NCI-H1436 (cell line): ENCODE measurements at regions not wholly inside any gene's neighbourhood (a gene's known extent, or its start where the extent isn't known, plus 50 kb on each side); places are given as distances from the start of the nearest gene placed in this dataset.
"Not testable (repeated sequence)": the region's sequence is repeated elsewhere in the genome, so short reads cannot be mapped to it uniquely, and the experiment has no call there.

Source experiments
- DNase-seq: peaks from one replicate; lab custom pipeline; 2025; lab: John Stamatoyannopoulos, UW

DNA sequence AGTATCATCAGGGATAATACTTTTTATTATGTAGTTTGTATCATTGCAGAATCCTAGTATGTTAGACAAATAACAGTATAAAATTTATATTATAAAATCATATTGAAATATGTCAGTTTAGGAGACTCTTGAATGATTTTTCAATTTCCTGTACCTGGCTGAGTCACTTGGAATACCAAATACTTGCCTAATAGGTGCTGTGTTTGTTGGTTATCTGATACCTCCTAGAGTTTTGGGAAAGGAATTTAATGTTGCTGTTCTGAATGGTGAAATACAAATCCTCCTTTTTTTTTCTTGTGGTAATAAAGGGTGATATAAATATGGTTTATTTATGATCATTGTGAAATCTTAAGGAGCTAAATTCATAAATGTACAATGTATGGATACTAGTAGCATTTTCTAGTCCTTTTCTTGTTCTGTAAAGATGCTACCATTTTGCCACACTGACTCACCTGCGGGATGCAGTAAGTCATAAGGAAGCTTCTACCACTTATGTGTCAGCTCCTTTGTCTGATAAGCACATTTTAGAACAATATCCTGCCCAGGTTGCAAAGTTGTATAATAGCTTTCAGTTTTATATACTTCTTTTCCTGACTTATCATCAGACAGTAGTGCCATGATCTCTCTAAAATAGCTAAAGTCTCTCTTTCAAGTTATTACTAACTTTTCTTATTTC is 465.5 kb downstream of the XIRP2 start:
- DNase-seq: no peak

GRCh38 chr2:167345559-167345958 is 457.3 kb downstream of the XIRP2 start:
- peak; percentile 34 for DNase-seq

DNA sequence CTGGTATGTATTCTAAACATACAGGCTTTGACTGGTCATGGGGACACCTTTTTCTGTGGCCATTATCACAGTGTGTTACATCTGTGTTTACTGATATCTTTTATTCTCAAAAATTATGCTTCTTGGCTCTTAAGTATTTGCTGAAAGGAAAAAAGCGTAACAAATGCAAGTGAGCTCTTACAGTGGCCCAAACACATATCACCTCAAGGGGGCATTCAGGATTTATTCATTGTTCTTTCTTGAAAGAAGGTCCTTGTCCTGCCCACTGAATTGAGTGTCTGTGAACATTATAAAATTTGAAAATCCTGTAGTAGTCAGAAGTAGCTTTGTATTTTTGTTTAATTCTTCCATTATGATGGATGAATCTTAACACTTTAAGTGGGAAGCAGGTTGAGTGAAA is 454.5 kb downstream of the XIRP2 start:
- no peak for DNase-seq

DNA sequence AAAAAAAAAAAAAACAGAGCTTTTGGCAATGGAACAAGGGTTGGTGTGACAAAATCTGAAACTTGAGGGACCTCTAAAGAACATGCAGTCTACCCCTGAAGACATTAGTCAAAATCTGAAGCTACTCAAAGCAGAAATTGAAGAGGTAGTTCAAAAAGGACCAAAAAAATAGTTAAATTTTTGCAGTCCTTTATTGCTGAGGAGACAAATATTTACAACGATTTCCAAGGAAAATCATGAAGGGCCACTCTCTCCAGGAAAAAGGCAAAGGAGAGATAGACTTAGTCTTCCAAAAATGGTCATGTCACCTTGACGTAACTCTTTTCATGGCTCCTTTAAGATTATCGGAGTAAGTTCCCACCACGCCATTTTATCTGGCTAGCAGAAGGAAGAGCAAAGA is 452.0 kb downstream of the XIRP2 start:
- no peak for DNase-seq

DNA sequence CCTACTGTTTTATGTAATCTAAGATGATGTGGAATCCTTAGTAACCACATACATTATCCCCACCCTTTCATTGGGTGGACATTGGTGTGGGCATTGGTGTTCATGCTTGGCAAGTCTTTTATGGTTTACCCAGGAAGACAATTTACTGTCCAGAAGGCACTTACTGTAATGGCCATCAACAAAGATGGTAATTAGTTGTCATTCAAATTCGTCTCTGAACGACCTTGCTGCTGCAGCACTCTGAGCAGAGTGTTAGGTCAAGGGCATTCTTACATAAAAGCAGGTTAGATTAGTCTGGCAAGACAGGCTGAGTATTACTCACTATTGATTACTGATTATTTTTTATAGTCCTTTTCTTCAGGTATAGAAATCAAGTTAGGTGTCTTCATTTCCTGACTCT is 447.9 kb downstream of the XIRP2 start:
- DNase-seq: no peak

DNA sequence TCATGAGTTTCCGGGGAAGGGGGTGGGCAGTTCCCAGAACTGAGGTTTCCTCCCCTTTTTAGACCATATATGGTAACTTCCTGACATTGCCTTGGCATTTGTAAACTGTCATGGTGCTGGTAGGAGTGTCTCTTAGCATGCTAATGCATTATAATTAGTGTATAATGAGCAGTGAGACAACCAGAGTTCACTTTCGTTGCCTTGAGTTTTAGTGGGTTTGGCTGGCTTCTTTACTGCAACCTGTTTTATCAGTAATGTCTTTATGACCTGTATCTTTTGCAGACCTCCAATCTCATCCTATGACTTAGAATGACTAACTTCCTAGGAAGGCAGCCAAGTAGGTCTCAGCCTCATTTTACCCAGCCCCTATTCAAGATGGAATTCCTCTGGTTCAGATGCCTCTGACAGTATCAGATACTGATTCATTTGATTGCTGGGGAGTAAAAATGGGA is 447.3 kb downstream of the XIRP2 start:
- no peak for DNase-seq

GRCh38 chr2:167334146-167334742 is 446.0 kb downstream of the XIRP2 start:
- no peak for DNase-seq

GRCh38 chr2:167333245-167333644 is 445.0 kb downstream of the XIRP2 start:
- DNase-seq: no peak

GRCh38 chr2:167332358-167332757 is 444.1 kb downstream of the XIRP2 start:
- no peak for DNase-seq

- no peak for DNase-seq
These were observed 443.5 kb downstream of the XIRP2 start for GRCh38 chr2:167331636-167332232.

DNA sequence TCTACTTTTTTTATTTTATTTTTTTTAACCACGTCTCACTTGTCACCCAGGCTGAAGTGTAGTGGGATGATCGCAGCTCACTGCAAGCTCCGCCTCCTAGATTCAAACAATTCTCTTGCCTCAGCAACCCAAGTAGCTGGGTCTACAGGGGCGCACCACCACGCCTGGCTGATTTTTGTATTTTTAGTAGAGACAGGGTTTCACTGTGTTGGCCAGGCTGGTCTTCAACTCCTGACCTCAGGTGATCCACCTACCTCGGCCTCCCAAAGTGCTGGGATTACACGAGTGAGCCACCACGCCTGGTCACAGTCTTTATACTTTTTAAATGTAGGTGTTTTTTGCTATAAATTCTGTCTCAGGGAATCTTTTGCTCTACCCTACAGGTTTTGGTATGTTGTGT is 440.5 kb downstream of the XIRP2 start:
- not testable (repeated sequence) for DNase-seq

DNA sequence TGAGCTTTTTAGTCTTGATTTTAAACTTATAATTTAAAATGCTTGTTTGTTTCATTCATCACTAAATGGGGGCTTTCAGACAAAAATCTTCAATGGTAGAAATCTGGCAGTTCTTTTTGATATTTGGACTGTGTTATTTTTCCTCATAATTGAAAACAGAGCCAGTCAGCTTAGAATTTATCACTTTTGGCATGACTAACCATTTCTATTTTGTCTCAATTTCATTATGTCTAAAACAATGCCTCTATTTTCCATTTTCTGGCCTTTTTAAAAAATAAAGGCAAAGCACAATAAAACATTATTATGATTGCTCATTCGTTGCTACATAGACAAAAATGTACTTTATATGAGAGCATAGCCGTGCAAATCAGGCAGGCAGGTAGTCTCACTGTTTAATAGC is 434.5 kb downstream of the XIRP2 start:
- no peak for DNase-seq

DNA sequence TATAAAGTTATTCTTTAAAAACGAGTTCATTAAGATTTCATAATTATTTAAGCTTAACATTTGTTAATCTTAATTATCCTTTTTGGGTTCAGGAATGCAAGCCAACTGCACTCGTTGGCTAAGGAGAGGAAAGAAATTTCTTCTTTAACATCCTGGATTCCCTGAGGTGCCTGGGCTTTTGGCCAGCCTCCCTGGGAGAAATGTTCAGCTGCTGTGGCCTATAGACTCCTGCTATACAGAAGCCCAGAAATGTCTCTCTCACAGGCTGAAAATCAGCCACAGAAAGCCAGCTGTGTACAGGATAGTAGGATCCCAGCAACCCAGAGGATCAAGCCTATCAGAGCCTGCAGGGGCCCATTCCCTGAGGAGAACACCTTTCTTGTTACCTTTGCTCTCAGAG is 430.3 kb downstream of the XIRP2 start:
- DNase-seq: no peak

- no peak for DNase-seq
These were observed 422.2 kb downstream of the XIRP2 start for GRCh38 chr2:167310442-167310841.
